AG04449 (cell line): ENCODE measurements at regions not wholly inside any gene's neighbourhood (a gene's known extent, or its start where the extent isn't known, plus 50 kb on each side); places are given as distances from the start of the nearest gene placed in this dataset.

ENCODE experiments used
- CTCF ChIA-PET: fragments of 350-600 bp; formaldehyde crosslinking; extraction: SDS; loops from one replicate; lab custom pipeline; 2021; ENCODE audit warnings: antibody characterized with exemption; lab: Yijun Ruan, JAX
- POLR2A ChIA-PET: fragments of 400-600, 350-600 bp; formaldehyde crosslinking; extraction: SDS; loops from one replicate; lab custom pipeline; 2020; ENCODE audit warnings: antibody characterized with exemption, inconsistent platforms; lab: Yijun Ruan, JAX
- DNase-seq: peaks from one replicate; pipeline ENCODE4 v3.0.0-alpha.2; 2010; ENCODE audit warnings: low read depth, low spot score
- H3K4me3 ChIP-seq: 2 replicates; pipeline ENCODE4 v1.5.1; 2011; ENCODE audit warnings: low read depth, mild to moderate bottlenecking, control low read depth, low read length
- TF ChIP-seq, protein P1 (sequence below): IDR thresholded peaks from one replicate; pipeline ENCODE4 v1.5.1; 2011; ENCODE audit warnings: mild to moderate bottlenecking, moderate library complexity, low read length, control low read depth, inconsistent platforms; ENCODE audit not compliant: insufficient read depth; ENCODE audit errors: missing control alignments

DNA sequence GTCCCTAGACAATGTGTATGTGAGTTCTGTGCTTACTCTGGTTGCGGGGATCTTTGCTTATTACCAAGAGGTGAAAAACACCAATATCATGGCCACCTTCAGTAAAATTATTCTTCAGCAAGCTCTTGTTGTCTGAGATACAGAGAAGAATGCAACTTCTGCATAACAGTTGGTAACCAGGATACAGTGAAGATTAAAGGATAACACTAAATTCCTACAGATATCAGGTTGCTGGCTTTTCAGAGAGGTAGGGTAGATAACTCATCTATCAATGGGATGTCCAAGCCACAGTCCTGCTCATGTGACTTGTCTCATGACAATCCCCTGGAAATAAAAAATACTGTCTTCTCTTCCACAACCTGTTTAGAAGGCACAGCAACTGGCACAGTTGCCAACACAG, 308.5 kb downstream of the TNS1 start:
- ChIA-PET POLR2A (no interaction called here), CTCF (interaction anchor here (1.5 kb wide), 1 partner anchor 10 kb away, joined by 5 read pairs; no protein-coding TSS in a partner anchor)
- H3K4me3 ChIP-seq: no peak overlapping the region
- no peak for DNase-seq
- TF ChIP-seq, protein P1, sequence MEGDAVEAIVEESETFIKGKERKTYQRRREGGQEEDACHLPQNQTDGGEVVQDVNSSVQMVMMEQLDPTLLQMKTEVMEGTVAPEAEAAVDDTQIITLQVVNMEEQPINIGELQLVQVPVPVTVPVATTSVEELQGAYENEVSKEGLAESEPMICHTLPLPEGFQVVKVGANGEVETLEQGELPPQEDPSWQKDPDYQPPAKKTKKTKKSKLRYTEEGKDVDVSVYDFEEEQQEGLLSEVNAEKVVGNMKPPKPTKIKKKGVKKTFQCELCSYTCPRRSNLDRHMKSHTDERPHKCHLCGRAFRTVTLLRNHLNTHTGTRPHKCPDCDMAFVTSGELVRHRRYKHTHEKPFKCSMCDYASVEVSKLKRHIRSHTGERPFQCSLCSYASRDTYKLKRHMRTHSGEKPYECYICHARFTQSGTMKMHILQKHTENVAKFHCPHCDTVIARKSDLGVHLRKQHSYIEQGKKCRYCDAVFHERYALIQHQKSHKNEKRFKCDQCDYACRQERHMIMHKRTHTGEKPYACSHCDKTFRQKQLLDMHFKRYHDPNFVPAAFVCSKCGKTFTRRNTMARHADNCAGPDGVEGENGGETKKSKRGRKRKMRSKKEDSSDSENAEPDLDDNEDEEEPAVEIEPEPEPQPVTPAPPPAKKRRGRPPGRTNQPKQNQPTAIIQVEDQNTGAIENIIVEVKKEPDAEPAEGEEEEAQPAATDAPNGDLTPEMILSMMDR: no peak

DNA sequence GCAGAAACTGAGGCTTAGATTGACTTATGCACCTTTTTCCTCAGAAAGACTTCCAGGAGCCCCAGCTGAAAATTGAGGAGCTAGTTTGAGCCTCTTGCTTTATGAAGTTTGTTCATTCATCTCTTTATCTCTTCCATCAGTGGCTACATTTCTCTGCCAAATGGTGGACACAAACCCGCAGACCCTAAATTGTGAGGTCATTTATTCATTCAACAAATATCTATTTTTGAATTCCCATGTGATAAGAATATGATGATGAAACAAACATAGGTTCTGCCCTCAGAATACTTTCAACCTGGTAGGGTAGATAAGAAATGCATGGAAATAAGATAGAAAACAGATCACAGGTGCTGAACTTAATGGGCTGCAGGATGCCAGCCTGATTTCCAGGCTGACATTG, 309.4 kb downstream of the TNS1 start:
- H3K4me3 ChIP-seq: no peak overlapping the region
- no peak for DNase-seq
- CTCF ChIA-PET: interaction anchor here (1.0 to 1.5 kb wide), 3 partner anchors 9 to 43 kb away, joined by 4 to 5 read pairs (median 5); no protein-coding TSS in a partner anchor
- TF ChIP-seq, protein P1: no peak
- POLR2A ChIA-PET: no interaction called here

DNA sequence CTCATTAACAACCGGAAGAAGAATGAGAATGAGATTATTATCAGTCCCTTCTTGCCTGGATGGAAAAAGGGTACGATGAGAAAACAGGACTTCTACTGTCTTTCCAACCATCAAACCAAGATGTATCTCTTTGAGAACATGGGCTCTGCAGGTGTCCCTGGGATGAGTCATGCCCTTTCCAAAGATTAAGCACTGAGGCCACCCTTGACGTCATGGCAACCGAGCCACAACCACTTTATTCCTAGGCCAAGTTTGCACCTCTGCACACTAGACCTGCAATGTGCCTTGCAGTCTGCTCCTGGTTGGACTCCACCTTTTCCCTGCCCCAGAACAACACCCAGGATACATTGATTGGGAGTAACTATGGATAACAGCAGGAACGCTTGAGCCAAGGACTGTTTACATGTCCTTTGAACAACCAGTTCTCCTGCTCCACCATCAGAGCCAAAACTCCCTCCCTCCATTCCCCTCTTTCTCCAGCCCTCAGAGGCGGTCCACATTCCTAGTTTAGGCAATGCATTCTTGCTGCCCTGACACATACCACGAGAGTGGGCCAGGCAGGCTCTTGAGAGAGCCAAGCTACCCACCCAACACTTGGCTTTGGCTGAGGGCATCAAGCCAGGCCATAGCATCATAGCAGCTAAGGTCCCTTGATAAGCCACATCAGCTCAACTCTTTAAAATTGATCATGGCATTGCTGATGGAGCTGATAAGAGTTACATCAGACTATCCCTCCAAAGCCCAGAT, 310.7 kb downstream of the TNS1 start:
- CTCF ChIA-PET: interaction anchor here (1.0 to 1.4 kb wide), 3 partner anchors 21 to 42 kb away, joined by 3 to 5 read pairs (median 4); no protein-coding TSS in a partner anchor

DNA sequence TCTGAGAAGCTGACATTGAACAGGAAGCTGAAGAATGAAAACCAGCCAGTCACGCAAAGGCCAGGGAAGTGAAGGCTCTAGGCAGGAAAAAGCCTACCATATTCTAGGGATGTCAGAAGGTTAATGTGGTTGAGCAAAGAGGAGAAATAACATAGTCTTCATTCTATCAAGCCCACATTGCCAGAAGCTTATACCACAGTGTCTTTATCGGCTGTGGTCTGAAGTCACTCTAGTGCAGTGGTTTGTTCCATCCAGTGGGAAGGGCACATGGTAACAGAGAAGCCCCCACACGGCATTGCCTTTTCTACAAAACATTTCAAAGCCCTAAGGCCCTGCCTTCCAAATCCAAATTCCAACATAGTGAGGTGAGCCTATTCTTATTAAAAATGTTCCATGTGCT, 311.3 kb downstream of the TNS1 start:
- DNase-seq: no peak
- CTCF ChIA-PET: interaction anchor here (0.9 kb wide), 1 partner anchor 22 kb away, joined by 4 read pairs; no protein-coding TSS in a partner anchor
- TF ChIP-seq, protein P1: no peak
- no peak overlapping the region for H3K4me3 ChIP-seq
- POLR2A ChIA-PET: no interaction called here

More for the DNA sequence above, 310.7 kb downstream of the TNS1 start:
- H3K4me3 ChIP-seq: no peak overlapping the region
- POLR2A ChIA-PET: no interaction called here
- no peak for DNase-seq
- TF ChIP-seq, protein P1: no peak

DNA sequence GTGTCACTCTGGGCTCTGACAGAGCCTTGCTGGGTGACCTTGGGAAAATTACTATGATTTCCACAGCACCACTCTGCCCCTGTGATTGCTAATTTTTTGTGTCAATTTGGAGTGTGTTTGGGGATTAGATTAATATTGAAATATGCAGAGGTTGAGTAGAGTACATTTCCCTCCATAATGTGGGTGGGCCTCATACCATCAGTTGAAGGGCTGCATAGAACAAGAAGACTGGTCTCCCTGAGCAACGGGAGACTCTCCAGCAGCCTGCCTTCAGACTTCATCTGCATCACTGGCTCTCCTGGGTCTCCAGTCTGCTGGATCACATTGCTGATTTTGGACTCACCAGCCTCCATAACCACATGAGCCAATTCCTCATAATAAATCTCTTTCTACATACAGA, 313.7 kb downstream of the TNS1 start:
- ChIA-PET CTCF (no interaction called here), POLR2A (no interaction called here)
- H3K4me3 ChIP-seq: no peak overlapping the region
- DNase-seq: no peak
- TF ChIP-seq, protein P1: no peak

DNA sequence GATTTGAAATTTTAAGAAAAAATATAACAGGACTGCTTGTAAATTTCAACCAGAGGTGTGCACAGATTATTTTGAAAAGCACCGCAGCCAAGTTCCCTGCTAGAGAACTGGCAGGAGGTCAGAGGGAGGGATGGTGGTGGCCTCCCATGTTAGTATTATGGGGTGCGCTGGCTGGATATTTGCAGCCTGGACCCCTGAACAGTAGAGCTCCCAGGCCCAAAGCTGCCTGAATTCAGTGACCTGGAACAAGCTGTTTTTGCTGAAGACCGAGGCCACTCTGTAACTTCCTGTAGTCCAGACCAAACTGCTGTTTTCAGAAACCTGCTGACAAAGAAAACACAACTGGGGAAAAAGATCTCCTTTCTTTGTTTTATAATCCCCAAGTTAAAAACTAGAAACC, 314.3 kb downstream of the TNS1 start:
- H3K4me3 ChIP-seq: no peak overlapping the region
- CTCF ChIA-PET: no interaction called here
- POLR2A ChIA-PET: no interaction called here
- TF ChIP-seq, protein P1: no peak
- no peak for DNase-seq
